WERI-Rb-1 (cell line): ENCODE measurements at regions not wholly inside any gene's neighbourhood (a gene's known extent, or its start where the extent isn't known, plus 50 kb on each side); places are given as distances from the start of the nearest gene placed in this dataset.

Source experiments
- DNase-seq: peaks from one replicate; pipeline ENCODE4 v3.0.0-alpha.2; 2020
- H3K27ac ChIP-seq: fragments of 250-450 bp; sonication (Bioruptor Pico); 2 replicates; pipeline ENCODE4 v1.5.1; 2020; ENCODE audit warnings: mild to moderate bottlenecking, moderate library complexity
- H3K27me3 ChIP-seq: fragments of 250-450 bp; sonication (Bioruptor Pico); 2 replicates; pipeline ENCODE4 v1.5.1; 2021; ENCODE audit warnings: mild to moderate bottlenecking, low read depth, moderate library complexity; ENCODE audit not compliant: insufficient read depth, severe bottlenecking
- H3K36me3 ChIP-seq: fragments of 250-450 bp; sonication (Bioruptor Pico); 2 replicates; pipeline ENCODE4 v1.5.1; 2020; ENCODE audit warnings: mild to moderate bottlenecking, moderate library complexity
- H3K4me3 ChIP-seq: 2 replicates; pipeline ENCODE4 v1.5.1; 2011; ENCODE audit warnings: low read depth, mild to moderate bottlenecking, control low read depth, low read length
- H3K9me3 ChIP-seq: fragments of 250-450 bp; sonication (Bioruptor Pico); 2 replicates; pipeline ENCODE4 v1.5.1; 2021; ENCODE audit warnings: mild to moderate bottlenecking, moderate library complexity; ENCODE audit not compliant: severe bottlenecking
- TF ChIP-seq, protein P1 (sequence below): IDR thresholded peaks from 2 replicates; pipeline ENCODE4 v1.5.1; 2011; ENCODE audit warnings: low read depth, mild to moderate bottlenecking, control low read depth, inconsistent platforms, low read length

DNA sequence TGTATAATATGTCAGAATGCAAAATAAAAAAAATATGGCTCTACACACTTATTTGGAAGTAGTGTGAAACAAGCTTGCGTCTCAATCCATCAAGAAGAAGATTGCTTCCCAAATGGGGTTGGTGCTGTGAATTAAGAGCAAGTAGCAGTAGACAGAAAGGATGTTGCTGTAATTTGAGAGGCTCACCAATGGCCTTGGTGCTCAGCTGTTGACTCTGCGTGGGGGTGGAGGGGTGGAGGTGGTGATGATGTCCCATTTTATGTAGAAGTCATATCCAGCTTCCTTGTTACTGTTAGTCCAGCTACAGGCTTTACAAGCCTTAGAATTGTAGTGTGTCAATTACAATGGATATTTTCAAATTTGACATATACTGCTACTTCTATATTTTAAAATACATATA is 223.4 kb upstream of the RND3 start:
- H3K27me3 ChIP-seq: no peaks in the 10 kb centered on the region
- no peak overlapping the region for H3K4me3 ChIP-seq
- DNase-seq: no peak
- H3K27ac ChIP-seq: no peak overlapping the region
- TF ChIP-seq, protein P1, sequence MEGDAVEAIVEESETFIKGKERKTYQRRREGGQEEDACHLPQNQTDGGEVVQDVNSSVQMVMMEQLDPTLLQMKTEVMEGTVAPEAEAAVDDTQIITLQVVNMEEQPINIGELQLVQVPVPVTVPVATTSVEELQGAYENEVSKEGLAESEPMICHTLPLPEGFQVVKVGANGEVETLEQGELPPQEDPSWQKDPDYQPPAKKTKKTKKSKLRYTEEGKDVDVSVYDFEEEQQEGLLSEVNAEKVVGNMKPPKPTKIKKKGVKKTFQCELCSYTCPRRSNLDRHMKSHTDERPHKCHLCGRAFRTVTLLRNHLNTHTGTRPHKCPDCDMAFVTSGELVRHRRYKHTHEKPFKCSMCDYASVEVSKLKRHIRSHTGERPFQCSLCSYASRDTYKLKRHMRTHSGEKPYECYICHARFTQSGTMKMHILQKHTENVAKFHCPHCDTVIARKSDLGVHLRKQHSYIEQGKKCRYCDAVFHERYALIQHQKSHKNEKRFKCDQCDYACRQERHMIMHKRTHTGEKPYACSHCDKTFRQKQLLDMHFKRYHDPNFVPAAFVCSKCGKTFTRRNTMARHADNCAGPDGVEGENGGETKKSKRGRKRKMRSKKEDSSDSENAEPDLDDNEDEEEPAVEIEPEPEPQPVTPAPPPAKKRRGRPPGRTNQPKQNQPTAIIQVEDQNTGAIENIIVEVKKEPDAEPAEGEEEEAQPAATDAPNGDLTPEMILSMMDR: no peak
- no peaks in the 10 kb centered on the region for H3K36me3 ChIP-seq
- H3K9me3 ChIP-seq: no peaks in the 10 kb centered on the region

DNA sequence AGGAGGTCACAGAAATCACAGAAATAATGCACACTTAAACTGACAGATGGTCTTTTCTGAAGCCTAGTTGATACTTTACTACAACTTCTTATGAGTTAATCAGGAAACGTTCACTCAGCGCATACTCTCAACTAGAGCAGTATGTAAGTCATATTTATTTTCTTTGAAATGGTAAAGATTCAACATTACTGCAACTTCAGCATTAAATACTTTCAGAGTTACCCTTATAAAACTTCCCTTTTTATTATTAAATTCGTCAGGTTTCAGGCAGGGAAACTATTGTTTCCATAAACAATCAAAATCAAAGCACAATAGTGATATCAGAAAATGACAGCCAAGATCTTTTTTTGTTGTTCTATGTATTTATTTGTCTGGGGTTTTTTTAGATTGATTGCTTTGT is 222.6 kb upstream of the RND3 start:
- no peak overlapping the region for H3K4me3 ChIP-seq
- H3K27me3 ChIP-seq: no peaks in the 10 kb centered on the region
- H3K36me3 ChIP-seq: no peaks in the 10 kb centered on the region
- no peaks in the 10 kb centered on the region for H3K9me3 ChIP-seq
- DNase-seq: no peak
- TF ChIP-seq, protein P1: no peak
- no peak overlapping the region for H3K27ac ChIP-seq

- DNase-seq: no peak
- Histone ChIP-seq H3K27me3 (no peaks in the 10 kb centered on the region), H3K9me3 (no peaks in the 10 kb centered on the region), H3K4me3 (no peak overlapping the region), H3K36me3 (no peaks in the 10 kb centered on the region), H3K27ac (no peak overlapping the region)
- TF ChIP-seq, protein P1: no peak
Measured at GRCh38 chr2:150706561-150706960, 219.1 kb upstream of the RND3 start.

GRCh38 chr2:150705767-150706166 is 218.3 kb upstream of the RND3 start:
- Histone ChIP-seq H3K27me3 (no peaks in the 10 kb centered on the region), H3K9me3 (no peaks in the 10 kb centered on the region), H3K27ac (no peak overlapping the region), H3K4me3 (no peak overlapping the region), H3K36me3 (no peaks in the 10 kb centered on the region)
- DNase-seq: no peak
- TF ChIP-seq, protein P1: no peak

DNA sequence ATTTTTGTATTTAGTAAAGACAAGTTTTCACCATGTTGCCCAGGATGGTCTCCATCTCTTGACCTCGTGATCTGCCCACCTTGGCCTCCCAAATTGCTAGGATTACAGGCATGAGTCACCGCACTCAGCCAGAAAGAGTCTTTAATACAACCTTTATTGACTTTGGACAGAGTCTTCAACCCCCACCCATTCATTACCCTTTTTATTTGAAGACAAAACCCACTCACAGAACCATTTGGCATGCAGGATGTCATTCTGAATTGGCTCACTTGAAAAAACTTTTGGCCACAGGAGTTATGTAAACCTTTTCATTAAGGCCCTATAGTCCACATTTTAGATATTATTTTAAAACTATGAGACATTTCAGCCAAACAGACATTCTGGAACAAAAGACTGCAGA is 217.9 kb upstream of the RND3 start:
- no peaks in the 10 kb centered on the region for H3K27me3 ChIP-seq
- TF ChIP-seq, protein P1: no peak
- H3K4me3 ChIP-seq: no peak overlapping the region
- H3K9me3 ChIP-seq: no peaks in the 10 kb centered on the region
- H3K27ac ChIP-seq: no peak overlapping the region
- no peak for DNase-seq
- no peaks in the 10 kb centered on the region for H3K36me3 ChIP-seq

DNA sequence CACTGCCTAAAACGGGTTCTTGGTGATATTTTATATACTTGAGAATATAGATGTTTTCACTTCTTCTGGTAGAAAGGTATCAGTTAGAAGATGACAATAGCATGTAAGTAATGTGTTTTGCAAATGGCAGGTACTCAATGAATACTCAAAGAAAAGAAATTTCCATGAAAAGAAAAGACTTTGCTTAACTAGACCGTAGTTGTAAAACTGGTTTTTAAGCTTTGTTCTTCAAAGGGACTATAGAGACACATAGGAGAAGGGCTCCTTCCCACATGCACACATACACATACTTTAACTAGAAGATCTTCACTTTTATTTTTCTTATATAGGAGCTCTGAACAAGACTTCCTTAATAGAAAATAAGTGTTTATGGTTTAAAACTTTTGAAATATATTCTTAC is 215.3 kb upstream of the RND3 start:
- no peak overlapping the region for H3K27ac ChIP-seq
- no peaks in the 10 kb centered on the region for H3K27me3 ChIP-seq
- TF ChIP-seq, protein P1: no peak
- no peak overlapping the region for H3K4me3 ChIP-seq
- H3K9me3 ChIP-seq: no peaks in the 10 kb centered on the region
- no peaks in the 10 kb centered on the region for H3K36me3 ChIP-seq
- DNase-seq: no peak
